K562 (cell line): ENCODE measurements at regions not wholly inside any gene's neighbourhood (a gene's known extent, or its start where the extent isn't known, plus 50 kb on each side); places are given as distances from the start of the nearest gene placed in this dataset.

ENCODE experiments used
- BRCA1 ChIP-seq, 2 experiments: fragments of 450-650 bp in 1 of 2; sonication (generic) in 1 of 2; formaldehyde crosslinking in 1 of 2; IDR thresholded peaks; 2 replicates each; pipeline versions ENCODE4 v1.5.0 to v1.6.1; 2017 to 2020; ENCODE audit warnings: mild to moderate bottlenecking in 1 of 2, missing genetic modification reagents in 1 of 2
- C11orf30 ChIP-seq: fragments of 450-650 bp; IDR thresholded peaks from 2 replicates; pipeline ENCODE4 v1.6.1; 2016; ENCODE audit warnings: low read depth, mild to moderate bottlenecking
- CSDE1 ChIP-seq, 2 experiments: fragments of 450-650 bp; IDR thresholded peaks; 2 replicates each; pipeline ENCODE4 v1.6.1; 2016; ENCODE audit warnings: mild to moderate bottlenecking in 1 of 2
- DMBX1 ChIP-seq: fragments of 250-450 bp; sonication (Bioruptor Pico); IDR thresholded peaks from 2 replicates; pipeline ENCODE4 v1.8.0; 2022; ENCODE audit warnings: inconsistent platforms, mild to moderate bottlenecking, moderate library complexity, borderline replicate concordance
- DPF2 ChIP-seq: fragments of 450-650 bp; IDR thresholded peaks from 2 replicates; pipeline ENCODE4 v1.6.1; 2016
- GABPA ChIP-seq: fragments of 200-800 bp; sonication (Bioruptor generic); conservative IDR thresholded peaks from 2 replicates; pipeline ENCODE4 v1.6.1; 2016; ENCODE audit warnings: low read depth, missing genetic modification characterization, missing compliant biosample characterization
- HDAC1 ChIP-seq, 2 experiments: fragments of 450-650 bp; IDR thresholded peaks; 2 replicates each; pipeline ENCODE4 v1.6.1; 2016 to 2017; ENCODE audit warnings: inconsistent platforms in 1 of 2, mild to moderate bottlenecking in 1 of 2, moderate library complexity in 1 of 2
- HMGXB4 ChIP-seq: sonication (generic); formaldehyde crosslinking; IDR thresholded peaks from 2 replicates; pipeline ENCODE4 v1.8.1; 2023; ENCODE audit warnings: mild to moderate bottlenecking, missing genetic modification reagents
- KDM1A ChIP-seq, 2 experiments: fragments of 450-650 bp; IDR thresholded peaks; 2 replicates each; pipeline ENCODE4 v1.6.1; 2016; ENCODE audit warnings: mild to moderate bottlenecking in 2 of 2
- KLF16 ChIP-seq: IDR thresholded peaks from 2 replicates; pipeline ENCODE4 v1.6.1; 2016; ENCODE audit warnings: antibody characterized with exemption
- MGA ChIP-seq: fragments of 450-650 bp; IDR thresholded peaks from 2 replicates; pipeline ENCODE4 v1.6.1; 2016; ENCODE audit warnings: mild to moderate bottlenecking, moderate library complexity
- NELFE ChIP-seq: IDR thresholded peaks from 2 replicates; pipeline ENCODE4 v1.6.1; 2011; ENCODE audit warnings: mild to moderate bottlenecking; ENCODE audit not compliant: insufficient read depth, insufficient read length
- ZKSCAN3 ChIP-seq: fragments of 250-450 bp; sonication (Bioruptor Pico); IDR thresholded peaks from 2 replicates; pipeline ENCODE4 v1.4.0; 2020
- ZNF75A ChIP-seq: fragments of 450-650 bp; formaldehyde crosslinking; IDR thresholded peaks from 2 replicates; pipeline ENCODE4 v1.4.0; 2020; ENCODE audit warnings: mild to moderate bottlenecking
- ZNF77 ChIP-seq: fragments of 250-450 bp; sonication (Bioruptor Pico); IDR thresholded peaks from 2 replicates; pipeline ENCODE4 v1.5.0; 2020

DNA sequence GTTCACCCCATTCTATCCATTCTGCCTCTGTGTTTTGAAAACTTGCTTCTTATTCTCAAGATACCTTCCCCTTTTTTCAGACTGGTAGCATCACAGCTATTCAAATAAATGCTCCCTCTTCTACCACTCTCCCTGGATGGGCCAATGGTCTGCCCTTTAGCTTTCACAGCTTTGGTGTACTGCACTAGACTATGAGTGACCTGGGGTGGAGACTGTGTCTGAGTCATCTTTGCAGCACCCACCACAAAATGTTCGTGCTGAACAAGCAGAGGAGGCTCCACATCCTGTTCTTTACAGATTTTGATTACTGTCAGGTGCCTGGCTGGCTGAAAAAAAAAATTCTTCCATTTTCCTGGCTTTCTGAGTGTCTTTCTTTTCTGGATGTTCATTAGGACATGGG, 1104.1 kb upstream of the TMEM132C start (continued):
- TF ChIP-seq MGA (no peak), BRCA1 (IDR thresholded peaks at IDR 0.05) (no peak), BRCA1 (CRISPR knock-in tag; IDR thresholded peaks at IDR 0.05) (no peak), C11orf30 (0 out of 2 replicates have a peak, but pooled peaks have one; percentile 15), KDM1A (IDR thresholded peaks at IDR 0.05) (peak; percentile 34 to 39; a peak in 2 of 4 replicates), KLF16 (no peak), HDAC1 (IDR thresholded peaks at IDR 0.05) (peak in 1 of 2 experiments; percentile 31; a peak in 1 of 4 replicates), CSDE1 (IDR thresholded peaks at IDR 0.05) (no peak), ZNF77 (CRISPR knock-in tag) (no peak), DPF2 (peak; percentile 66), DMBX1 (CRISPR knock-in tag) (0 out of 2 replicates have a peak, but pooled peaks have one; percentile 47), NELFE (no peak), ZNF75A (CRISPR knock-in tag) (no peak), GABPA (tag) (no peak), ZKSCAN3 (CRISPR knock-in tag) (no peak), HMGXB4 (CRISPR knock-in tag) (no peak)
